SK-N-MC (cell line): ENCODE measurements at regions not wholly inside any gene's neighbourhood (a gene's known extent, or its start where the extent isn't known, plus 50 kb on each side); places are given as distances from the start of the nearest gene placed in this dataset.

Experiments
- DNase-seq: peaks from one replicate; pipeline ENCODE4 v3.0.0-alpha.2; 2011; ENCODE audit warnings: low read depth, low spot score
- H3K27ac ChIP-seq: fragments of 200-600 bp; sonication (generic); 2 replicates; pipeline ENCODE4 v1.5.1; 2016; ENCODE audit warnings: mixed run types
- H3K36me3 ChIP-seq: fragments of 200-600 bp; sonication (generic); 2 replicates; pipeline ENCODE4 v1.6.1; 2017; ENCODE audit warnings: antibody characterized with exemption, low read length, mixed read lengths; ENCODE audit not compliant: insufficient read depth
- H3K4me3 ChIP-seq: fragments of 200-600 bp; sonication (generic); 2 replicates; pipeline ENCODE4 v1.5.1; 2016
- H3K9ac ChIP-seq: fragments of 200-600 bp; sonication (generic); 2 replicates; pipeline ENCODE4 v1.8.0; 2017; ENCODE audit warnings: mixed run types, mixed read lengths; ENCODE audit not compliant: insufficient read length
- H3K9me3 ChIP-seq: fragments of 200-600 bp; sonication (generic); 2 replicates; pipeline ENCODE4 v1.6.1; 2017; ENCODE audit warnings: low read depth, mild to moderate bottlenecking, antibody characterized with exemption, low read length, moderate library complexity, mixed read lengths
- EZH2 ChIP-seq: fragments of 200-600 bp; sonication (generic); IDR thresholded peaks from one replicate; pipeline ENCODE4 v1.6.1; 2017; ENCODE audit warnings: antibody characterized with exemption
- FOXP2 ChIP-seq: optimal IDR thresholded peaks from 2 replicates; pipeline ENCODE3; 2011; ENCODE audit warnings: mild to moderate bottlenecking, moderate library complexity; ENCODE audit not compliant: insufficient read depth; ENCODE audit errors: extremely low read length, control extremely low read depth
- POLR2AphosphoS5 ChIP-seq: IDR thresholded peaks from 2 replicates; pipeline ENCODE4 v1.6.1; 2012; ENCODE audit warnings: mild to moderate bottlenecking, low read depth, low read length, borderline replicate concordance

DNA sequence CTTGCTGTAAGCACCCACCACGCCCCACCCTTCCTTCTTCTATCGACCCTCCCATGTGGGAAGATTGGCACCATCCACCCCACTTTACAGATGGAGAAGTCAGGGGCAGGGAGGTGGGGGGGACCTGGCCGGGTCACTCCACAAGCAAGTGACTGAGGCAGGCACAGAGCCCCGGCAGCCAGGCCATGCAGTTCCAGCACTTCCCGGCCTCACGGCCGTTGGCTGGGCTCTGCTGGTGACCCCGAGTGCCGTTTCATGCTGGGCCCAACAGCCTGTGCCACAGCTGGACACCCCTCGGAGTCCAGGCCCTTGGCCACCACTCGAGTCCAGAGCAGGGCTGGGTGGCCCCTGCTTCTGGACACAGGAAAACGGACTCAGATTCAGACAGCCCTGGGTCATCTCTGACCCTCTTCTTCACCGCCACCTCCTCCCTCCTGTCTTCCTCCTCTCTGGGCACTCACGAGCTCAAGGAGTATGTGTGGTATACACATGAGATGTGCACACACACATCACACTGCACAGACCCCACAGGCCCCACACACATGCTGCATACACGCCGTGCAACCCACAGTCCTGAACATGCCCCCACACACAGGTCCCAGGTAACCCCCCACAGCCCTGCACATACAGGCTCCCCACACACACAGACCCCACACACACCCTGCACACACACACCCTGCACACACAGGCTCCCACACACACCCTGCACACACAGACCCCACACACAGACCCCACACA lies 89.3 kb upstream of the GPC1 start:
- no peaks in the 10 kb centered on the region for H3K36me3 ChIP-seq
- H3K9me3 ChIP-seq: no peaks in the 10 kb centered on the region
- no peak overlapping the region for H3K9ac ChIP-seq
- DNase-seq: no peak
- no peak overlapping the region for H3K27ac ChIP-seq
- no peak overlapping the region for H3K4me3 ChIP-seq
- TF ChIP-seq EZH2: no peak
- TF ChIP-seq FOXP2: no peak
- no peak for TF ChIP-seq POLR2AphosphoS5

DNA sequence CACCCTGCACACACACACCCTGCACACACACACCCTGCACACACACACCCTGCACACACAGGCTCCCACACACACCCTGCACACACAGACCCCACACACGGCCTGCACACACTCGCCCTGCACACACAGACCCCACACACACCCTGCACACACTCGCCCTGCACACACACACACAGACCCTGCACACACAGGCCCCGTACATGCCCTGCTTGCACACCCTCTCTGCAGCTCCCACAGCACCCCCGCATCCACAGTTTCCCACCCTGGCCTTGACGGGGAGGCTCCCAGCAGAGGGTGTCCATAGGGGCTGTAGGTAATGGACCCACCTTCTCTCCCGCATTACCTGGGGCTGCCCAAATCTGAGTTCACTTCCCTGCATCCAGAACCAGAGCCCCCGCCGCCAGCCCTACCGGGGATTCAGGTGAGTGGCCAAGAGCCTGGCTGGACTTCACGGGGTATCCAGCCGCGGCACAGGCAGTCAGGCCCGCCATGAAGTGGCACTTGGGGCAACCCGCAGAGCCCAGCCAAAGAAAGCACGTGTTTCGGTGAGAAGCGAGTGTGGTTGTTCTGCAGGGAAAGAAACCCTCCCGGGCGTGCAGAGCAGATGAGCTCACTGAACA lies 88.6 kb upstream of the GPC1 start:
- no peak for DNase-seq
- no peak overlapping the region for H3K9ac ChIP-seq
- no peak overlapping the region for H3K4me3 ChIP-seq
- no peak for TF ChIP-seq POLR2AphosphoS5
- TF ChIP-seq EZH2: no peak
- TF ChIP-seq FOXP2: no peak
- H3K36me3 ChIP-seq: no peaks in the 10 kb centered on the region
- no peaks in the 10 kb centered on the region for H3K9me3 ChIP-seq
- no peak overlapping the region for H3K27ac ChIP-seq

- no peak overlapping the region for H3K9ac ChIP-seq
- H3K4me3 ChIP-seq: no peak overlapping the region
- no peaks in the 10 kb centered on the region for H3K9me3 ChIP-seq
- no peak overlapping the region for H3K27ac ChIP-seq
- H3K36me3 ChIP-seq: no peaks in the 10 kb centered on the region
- no peak for DNase-seq
- no peak for TF ChIP-seq POLR2AphosphoS5
- TF ChIP-seq FOXP2: no peak
- TF ChIP-seq EZH2: no peak
These were observed 88.0 kb upstream of the GPC1 start for GRCh38 chr2:240347373-240347940.

DNA sequence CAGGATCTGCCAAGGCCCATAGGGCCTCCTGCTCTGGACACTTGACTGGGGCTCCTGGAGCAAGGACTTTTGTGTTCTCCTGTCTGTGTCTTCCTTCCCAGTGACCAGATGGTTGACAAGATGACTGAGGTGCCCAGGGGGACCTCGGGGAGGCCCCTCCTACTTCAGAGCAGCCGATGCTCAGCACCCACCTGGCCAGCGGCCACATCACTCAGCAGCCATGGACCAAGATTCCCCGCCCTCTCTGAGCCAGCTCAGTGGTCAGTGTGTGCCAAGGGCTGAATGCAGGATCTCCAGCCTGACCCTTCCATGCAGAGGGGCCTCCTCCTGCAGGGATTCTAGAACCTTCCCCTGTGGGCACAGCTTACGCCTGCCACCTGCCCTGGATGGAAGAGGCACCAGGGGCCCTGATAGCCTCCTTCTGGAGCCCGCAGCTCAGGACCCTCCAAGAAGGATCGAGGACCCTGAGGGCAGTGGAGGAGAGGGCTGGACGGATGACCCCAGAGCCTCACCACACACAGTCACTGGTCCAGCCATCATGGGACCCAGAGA lies 87.4 kb upstream of the GPC1 start:
- Histone ChIP-seq H3K36me3 (no peaks in the 10 kb centered on the region), H3K4me3 (no peak overlapping the region), H3K9me3 (no peaks in the 10 kb centered on the region), H3K9ac (no peak overlapping the region), H3K27ac (no peak overlapping the region)
- no peak for DNase-seq
- TF ChIP-seq EZH2: no peak
- TF ChIP-seq POLR2AphosphoS5: no peak
- TF ChIP-seq FOXP2: no peak

GRCh38 chr2:240348522-240348921 lies 86.9 kb upstream of the GPC1 start:
- TF ChIP-seq POLR2AphosphoS5 (no peak), FOXP2 (no peak)
- H3K27ac ChIP-seq: no peak overlapping the region
- H3K4me3 ChIP-seq: no peak overlapping the region
- H3K9me3 ChIP-seq: no peaks in the 10 kb centered on the region
- DNase-seq: no peak
- H3K36me3 ChIP-seq: no peaks in the 10 kb centered on the region
- H3K9ac ChIP-seq: no peak overlapping the region

DNA sequence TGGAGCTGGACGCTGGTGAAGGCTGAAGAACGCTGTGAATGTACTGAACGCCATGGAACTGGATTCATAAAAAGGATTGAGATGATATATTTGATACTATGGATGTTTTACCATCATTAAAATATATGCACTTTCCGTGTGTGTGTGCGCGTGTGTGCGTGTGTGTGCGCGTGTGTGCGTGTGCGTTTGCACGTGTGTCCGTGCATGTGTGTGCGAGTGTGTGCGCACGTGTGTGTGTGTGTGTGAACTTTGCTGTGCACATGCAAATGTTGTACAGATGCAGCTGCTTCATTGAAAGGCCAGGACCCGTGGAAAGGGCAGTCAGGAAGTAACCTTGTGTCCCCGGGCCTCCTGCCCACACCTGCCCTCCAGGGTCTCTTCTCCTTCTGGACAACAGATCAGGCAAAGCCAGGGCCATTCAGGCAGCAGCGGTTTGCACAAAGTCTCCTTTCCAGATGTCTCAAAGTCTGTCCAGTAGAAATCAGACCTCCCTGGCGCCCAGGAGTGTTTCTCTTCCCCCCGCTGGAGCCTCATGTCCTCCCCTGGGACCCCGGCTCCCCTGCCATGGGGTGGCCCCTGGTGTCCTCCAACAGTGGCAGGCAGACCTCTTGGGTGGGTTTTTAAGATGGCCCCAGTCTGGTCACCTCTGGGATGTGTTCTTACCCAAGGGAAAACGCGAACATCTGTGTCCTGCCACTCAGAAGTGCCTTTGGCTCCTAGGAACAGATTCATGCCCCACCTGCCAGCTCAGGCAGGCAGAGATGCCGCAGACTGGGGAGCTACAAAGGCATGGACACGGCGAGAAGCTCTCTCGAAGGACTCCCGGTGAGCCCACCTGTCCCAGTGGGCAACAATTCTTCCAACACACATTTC lies 86.1 kb upstream of the GPC1 start:
- H3K36me3 ChIP-seq: no peaks in the 10 kb centered on the region
- H3K27ac ChIP-seq: no peak overlapping the region
- no peak overlapping the region for H3K9ac ChIP-seq
- TF ChIP-seq POLR2AphosphoS5 (no peak), EZH2 (no peak), FOXP2 (no peak)
- no peaks in the 10 kb centered on the region for H3K9me3 ChIP-seq
- DNase-seq: no peak
- no peak overlapping the region for H3K4me3 ChIP-seq

DNA sequence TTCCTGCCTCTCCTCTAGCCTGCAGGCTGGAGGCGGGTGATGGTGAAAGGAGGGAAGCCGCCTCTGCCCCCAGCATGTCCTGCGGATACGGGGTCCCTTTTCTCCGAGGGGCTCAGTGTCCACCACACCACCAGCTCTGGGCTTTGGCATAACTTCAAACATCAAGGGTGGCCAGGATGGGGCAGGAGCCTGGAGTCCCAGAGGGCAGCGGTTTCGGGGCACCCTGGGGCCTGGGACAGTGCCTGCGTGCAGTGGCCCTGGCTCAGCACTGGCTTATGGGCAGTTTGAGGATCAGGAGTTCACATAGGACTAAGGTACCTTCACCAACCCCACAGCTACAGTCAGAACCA lies 85.5 kb upstream of the GPC1 start:
- Histone ChIP-seq H3K9ac (no peak overlapping the region), H3K27ac (no peak overlapping the region), H3K4me3 (no peak overlapping the region), H3K9me3 (no peaks in the 10 kb centered on the region), H3K36me3 (no peaks in the 10 kb centered on the region)
- DNase-seq: no peak
- TF ChIP-seq EZH2 (no peak), FOXP2 (no peak), POLR2AphosphoS5 (no peak)

GRCh38 chr2:240350696-240351087 lies 84.8 kb upstream of the GPC1 start:
- DNase-seq: no peak
- Histone ChIP-seq H3K9ac (no peak overlapping the region), H3K4me3 (no peak overlapping the region), H3K36me3 (no peaks in the 10 kb centered on the region), H3K9me3 (no peaks in the 10 kb centered on the region), H3K27ac (no peak overlapping the region)
- TF ChIP-seq FOXP2: no peak
- no peak for TF ChIP-seq EZH2
- TF ChIP-seq POLR2AphosphoS5: no peak
